Esophagus muscularis mucosa (tissue), 3 donors: ENCODE measurements at regions not wholly inside any gene's neighbourhood (a gene's known extent, or its start where the extent isn't known, plus 50 kb on each side); places are given as distances from the start of the nearest gene placed in this dataset.

Source experiments
- CTCF ChIP-seq, 3 experiments: fragments of 200-600 bp in 2 of 3; fragments of 450-650 bp in 1 of 3; sonication (generic) in 2 of 3; IDR thresholded peaks; one replicate each; pipeline ENCODE4 v1.5.1; 2017 to 2019; ENCODE audit warnings: antibody characterized with exemption in 3 of 3, mild to moderate bottlenecking in 2 of 3, moderate library complexity in 1 of 3
- POLR2AphosphoS5 ChIP-seq, 2 donors: sonication (generic); formaldehyde crosslinking; IDR thresholded peaks; one replicate each; pipeline ENCODE4 v1.6.1; 2017; ENCODE audit warnings: antibody characterized with exemption in 2 of 2

GRCh38 chr5:174818430-174818829 is 94.0 kb downstream of the MSX2 start:
- TF ChIP-seq CTCF (IDR thresholded peaks at IDR 0.05): no peak
- no peak for TF ChIP-seq POLR2AphosphoS5 (IDR thresholded peaks at IDR 0.05)
